ENCODE measurements at regions not wholly inside any gene's neighbourhood (a gene's known extent, or its start where the extent isn't known, plus 50 kb on each side); places are given as distances from the start of the nearest gene placed in this dataset.
A peak's percentile ranks its signal among the peaks of the same experiment; 100 is the strongest.
"Not testable (repeated sequence)": the region's sequence is repeated elsewhere in the genome, so short reads cannot be mapped to it uniquely, and the experiment has no call there.

DNA sequence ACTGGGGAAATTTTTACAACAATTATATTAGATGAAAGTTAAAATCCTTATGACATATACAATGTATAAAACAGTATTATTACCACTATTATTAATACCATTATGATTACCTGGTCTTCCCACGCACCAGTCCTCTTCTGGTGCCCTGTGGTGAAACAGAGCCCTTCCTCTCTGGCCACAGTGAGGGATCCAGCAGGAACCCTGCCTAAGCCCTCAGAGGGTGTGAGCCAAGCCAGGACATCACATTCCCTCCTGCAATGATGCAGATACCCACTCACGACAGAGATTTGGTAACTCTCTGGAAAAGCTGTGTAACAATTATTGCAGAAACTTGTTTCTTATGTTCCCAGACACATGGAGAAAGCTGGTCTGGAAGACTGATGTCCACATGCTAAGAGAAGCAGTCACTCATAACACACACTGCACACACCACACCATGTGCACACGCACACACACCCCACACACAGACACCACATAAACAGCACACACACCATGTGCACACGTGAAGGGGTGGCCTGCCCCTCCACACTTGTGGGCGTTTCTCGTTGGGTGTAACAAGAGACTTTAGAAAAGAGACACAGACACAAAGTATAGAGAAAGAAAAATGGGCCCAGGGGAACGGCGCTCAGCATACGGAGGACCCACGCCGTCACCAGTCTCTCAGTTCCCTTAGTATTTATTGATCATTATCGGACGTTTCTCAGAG is 1373.8 kb upstream of the DEFB115 start:
- DNase-seq, result not testable (repeated sequence)

DNA sequence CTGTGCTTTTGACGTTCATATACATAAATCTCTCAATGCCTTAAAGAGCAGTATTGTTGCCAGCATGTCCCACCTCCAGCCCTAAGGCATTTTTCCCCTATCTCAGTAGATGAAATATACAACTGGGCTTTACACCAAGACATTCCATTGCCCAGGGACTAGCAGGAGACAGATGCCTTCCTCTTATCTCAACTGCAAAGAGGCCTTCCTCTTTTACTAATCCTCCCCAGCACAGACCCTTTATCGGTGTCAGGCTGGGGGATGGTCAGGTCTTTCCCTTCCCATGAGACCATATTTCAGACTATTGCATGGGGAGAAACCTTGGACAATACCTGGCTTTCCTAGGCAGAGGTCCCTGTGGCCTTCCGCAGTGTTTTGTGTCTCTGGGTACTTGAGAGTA is 1373.1 kb upstream of the DEFB115 start:
- DNase-seq, result not testable (repeated sequence)

DNA sequence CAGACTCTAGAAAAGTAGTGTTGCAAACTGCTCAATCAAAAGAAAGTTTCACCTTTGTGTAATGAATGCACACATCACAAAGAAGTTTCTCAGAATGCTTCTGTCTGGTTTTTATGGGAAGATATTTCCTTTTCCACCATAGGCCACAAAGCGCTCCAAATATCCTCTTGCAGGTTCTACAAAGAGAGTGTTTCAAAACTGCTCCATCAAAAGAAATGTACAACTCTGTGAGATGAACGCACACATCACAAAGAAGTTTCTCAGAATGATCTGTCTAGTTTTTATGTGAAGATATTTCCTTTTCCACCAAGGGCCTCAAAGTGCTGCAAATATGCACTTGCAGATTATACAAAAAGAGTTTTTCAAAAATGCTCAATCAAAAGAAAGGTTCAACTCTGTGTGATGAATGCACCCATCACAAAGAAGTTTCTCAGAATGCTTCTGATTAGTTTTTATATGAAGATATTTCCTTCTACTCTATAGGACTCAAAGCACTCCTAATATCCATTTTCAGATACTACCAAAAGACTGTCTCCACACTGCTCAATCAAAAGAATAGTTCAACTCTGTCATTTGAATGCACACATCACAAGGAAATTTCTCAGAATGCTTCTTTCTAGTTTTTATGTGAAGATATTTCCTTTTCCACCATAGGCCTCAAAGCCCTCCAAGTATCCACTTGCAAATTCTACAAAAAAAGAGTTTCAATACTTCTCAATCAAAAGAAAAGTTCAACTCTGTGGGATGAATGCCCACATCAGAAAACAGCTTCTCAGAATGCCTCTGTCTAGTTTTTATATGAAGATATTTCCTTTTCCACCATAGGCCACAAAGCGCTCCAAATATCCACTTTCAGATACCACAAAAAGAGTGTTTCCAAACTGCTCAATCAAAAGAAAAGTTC is 1371.9 kb upstream of the DEFB115 start:
- peak; percentile 7 for DNase-seq

DNA sequence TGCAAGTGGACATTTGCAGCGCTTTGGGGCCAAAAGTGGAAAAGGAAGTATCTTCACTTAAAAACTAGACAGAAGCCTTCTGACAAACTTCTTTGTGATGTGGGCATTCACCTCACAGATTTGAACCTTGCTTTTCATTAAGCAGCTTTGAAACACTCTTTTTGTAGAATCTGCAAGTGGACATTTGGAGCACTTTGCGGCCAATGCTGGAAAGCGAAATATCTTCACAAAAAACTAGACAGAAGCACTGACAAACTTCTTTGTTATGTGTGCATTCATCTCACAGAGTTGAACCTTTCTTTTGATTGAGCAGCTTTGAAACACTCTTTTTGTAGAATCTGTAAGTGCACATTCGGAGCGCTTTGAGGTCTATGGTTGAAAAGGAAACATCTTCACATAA is 1365.9 kb upstream of the DEFB115 start:
- DNase-seq, result not testable (repeated sequence)
